ENCODE measurements at regions not wholly inside any gene's neighbourhood (a gene's known extent, or its start where the extent isn't known, plus 50 kb on each side); places are given as distances from the start of the nearest gene placed in this dataset.

GRCh38 chr13:105196052-105196451 lies 1339.4 kb downstream of the EFNB2 start:
- Histone ChIP-seq H3K36me3 (ENCODE audit: control insufficient read depth, insufficient read depth, low read length) (no peaks in the 10 kb centered on the region), H3K4me3 (replicated peaks; ENCODE audit: low read depth, low read length) (no peak overlapping the region), H3K27me3 (replicated peaks; ENCODE audit: control insufficient read depth, insufficient read depth, low read length) (no peaks in the 10 kb centered on the region)
- no peak for TF ChIP-seq CTCF (IDR thresholded peaks at IDR 0.05; ENCODE audit: insufficient read depth, low read length, poor library complexity, severe bottlenecking)
- no peak for DNase-seq (ENCODE audit: extremely low read depth, insufficient read length)

- Histone ChIP-seq H3K36me3 (ENCODE audit: control insufficient read depth, insufficient read depth, low read length) (no peaks in the 10 kb centered on the region), H3K27me3 (replicated peaks; ENCODE audit: control insufficient read depth, insufficient read depth, low read length) (no peaks in the 10 kb centered on the region), H3K4me3 (replicated peaks; ENCODE audit: low read depth, low read length) (no peak overlapping the region)
- no peak for TF ChIP-seq CTCF (IDR thresholded peaks at IDR 0.05; ENCODE audit: insufficient read depth, low read length, poor library complexity, severe bottlenecking)
- DNase-seq (ENCODE audit: extremely low read depth, insufficient read length), result no peak
Measured at GRCh38 chr13:105193026-105193425, 1342.4 kb downstream of the EFNB2 start.

GRCh38 chr13:105184201-105184600 lies 1351.3 kb downstream of the EFNB2 start:
- Histone ChIP-seq H3K27me3 (replicated peaks; ENCODE audit: control insufficient read depth, insufficient read depth, low read length) (no peaks in the 10 kb centered on the region), H3K36me3 (ENCODE audit: control insufficient read depth, insufficient read depth, low read length) (no peaks in the 10 kb centered on the region), H3K4me3 (replicated peaks; ENCODE audit: low read depth, low read length) (no peak overlapping the region)
- TF ChIP-seq CTCF (IDR thresholded peaks at IDR 0.05; ENCODE audit: insufficient read depth, low read length, poor library complexity, severe bottlenecking), result no peak
- DNase-seq (ENCODE audit: extremely low read depth, insufficient read length), result no peak

- no peak overlapping the region for H3K4me3 ChIP-seq (replicated peaks; ENCODE audit: low read depth, low read length)
- TF ChIP-seq CTCF (IDR thresholded peaks at IDR 0.05; ENCODE audit: insufficient read depth, low read length, poor library complexity, severe bottlenecking), result no peak
- no peaks in the 10 kb centered on the region for H3K27me3 ChIP-seq (replicated peaks; ENCODE audit: control insufficient read depth, insufficient read depth, low read length)
- no peaks in the 10 kb centered on the region for H3K36me3 ChIP-seq (ENCODE audit: control insufficient read depth, insufficient read depth, low read length)
- DNase-seq (ENCODE audit: extremely low read depth, insufficient read length), result no peak
Measured at GRCh38 chr13:105177265-105177900, 1358.1 kb downstream of the EFNB2 start.

GRCh38 chr13:105170438-105170837 lies 1365.0 kb downstream of the EFNB2 start:
- H3K36me3 ChIP-seq (ENCODE audit: control insufficient read depth, insufficient read depth, low read length), result no peaks in the 10 kb centered on the region
- TF ChIP-seq CTCF (IDR thresholded peaks at IDR 0.05; ENCODE audit: insufficient read depth, low read length, poor library complexity, severe bottlenecking), result no peak
- no peak overlapping the region for H3K4me3 ChIP-seq (replicated peaks; ENCODE audit: low read depth, low read length)
- H3K27me3 ChIP-seq (replicated peaks; ENCODE audit: control insufficient read depth, insufficient read depth, low read length), result no peaks in the 10 kb centered on the region
- DNase-seq (ENCODE audit: extremely low read depth, insufficient read length), result no peak

GRCh38 chr13:105168295-105168694 lies 1367.2 kb downstream of the EFNB2 start:
- Histone ChIP-seq H3K27me3 (replicated peaks; ENCODE audit: control insufficient read depth, insufficient read depth, low read length) (no peaks in the 10 kb centered on the region), H3K36me3 (ENCODE audit: control insufficient read depth, insufficient read depth, low read length) (no peaks in the 10 kb centered on the region), H3K4me3 (replicated peaks; ENCODE audit: low read depth, low read length) (no peak overlapping the region)
- TF ChIP-seq CTCF (IDR thresholded peaks at IDR 0.05; ENCODE audit: insufficient read depth, low read length, poor library complexity, severe bottlenecking), result no peak
- no peak for DNase-seq (ENCODE audit: extremely low read depth, insufficient read length)
